Ovary (tissue), 7 donors: ENCODE measurements at regions not wholly inside any gene's neighbourhood (a gene's known extent, or its start where the extent isn't known, plus 50 kb on each side); places are given as distances from the start of the nearest gene placed in this dataset.

Experiments used
- DNase-seq, 5 donors: peaks; one replicate each; pipeline ENCODE4 v3.0.0-alpha.2; 2019 to 2020
- H3K27ac ChIP-seq, 2 donors: fragments of 200-600 bp; one replicate each; pipeline versions ENCODE4 v1.5.1 to v1.8.0; 2019 to 2022
- H3K27me3 ChIP-seq: fragments of 200-600 bp; one replicate; pipeline ENCODE4 v1.8.0; 2022
- H3K36me3 ChIP-seq: fragments of 200-600 bp; sonication (generic); one replicate; pipeline ENCODE4 v1.5.1; 2019
- H3K4me1 ChIP-seq: one replicate; pipeline ENCODE4 v1.8.1; 2013; ENCODE audit warnings: mild to moderate bottlenecking, moderate library complexity; ENCODE audit not compliant: insufficient read depth
- H3K4me3 ChIP-seq: fragments of 200-600 bp; sonication (generic); one replicate; pipeline ENCODE4 v1.5.1; 2017
- H3K9me3 ChIP-seq, 2 donors: fragments of 200-600 bp in 1 of 2; sonication (generic) in 1 of 2; one replicate each; pipeline versions ENCODE4 v1.5.1 to v1.8.1; 2013 to 2019; ENCODE audit warnings: mild to moderate bottlenecking in 1 of 2, moderate library complexity in 1 of 2
- CTCF ChIP-seq, 3 donors: fragments of 450-650 bp in 2 of 3; fragments of 200-600 bp in 1 of 3; IDR thresholded peaks; one replicate each; pipeline versions ENCODE4 v1.5.1 to v1.8.0; 2016 to 2022; ENCODE audit warnings: antibody characterized with exemption in 3 of 3, mild to moderate bottlenecking in 1 of 3
- EP300 ChIP-seq: sonication (generic); formaldehyde crosslinking; IDR thresholded peaks from one replicate; pipeline ENCODE4 v1.6.1; 2017; ENCODE audit warnings: antibody characterized with exemption
- POLR2A ChIP-seq: fragments of 450-650 bp; IDR thresholded peaks from one replicate; pipeline ENCODE4 v1.6.1; 2017; ENCODE audit warnings: antibody characterized with exemption, mild to moderate bottlenecking, moderate library complexity
- WGBS, 3 donors: extraction: QIAGEN DNeasy Blood & Tissue Kit in 1 of 3; methylation state at CpG; one replicate each; pipeline versions ENCODE4 v1.1.5 to v1.1.7; 2013 to 2017; 5-methylcytosine and 5-hydroxymethylcytosine counted together
- intact Hi-C, 4 donors: fragments of 100-400 bp; cut with DNase I; formaldehyde crosslinking; loops; one replicate each; pipeline versions ENCODE4 v1.11.0 to v1.15.1; 2022 to 2023
- donor health status: DM: no; HTN: no; CAD: no; lungs with moderate emphysema.
- donor health status: DM: no; HTN: no; CAD: no.
- donor health status: Bipolar disorder and iron deficiency.
- donor health status: DM: no; HTN: no; CAD: no.
- donor health status: DM: yes; HTN: yes; CAD: no.

- H3K36me3 ChIP-seq, result no peaks in the 10 kb centered on the region
- no peaks in the 10 kb centered on the region for H3K4me1 ChIP-seq
- no peak overlapping the region for H3K4me3 ChIP-seq
- no peaks in the 10 kb centered on the region for H3K27me3 ChIP-seq
- H3K9me3 ChIP-seq, result peaks cover 0 to 3% of the 10 kb centered on the region in 2 donors
- no peak overlapping the region for H3K27ac ChIP-seq
- intact Hi-C loops, result no loop called here
- 90 to 93% (median 91%) methylated on average over 4 of the region's 4 CpGs for WGBS, 3 donors
- TF ChIP-seq EP300, result no peak
- no peak for TF ChIP-seq POLR2A
- TF ChIP-seq CTCF (IDR thresholded peaks at IDR 0.05), result no peak
- no peak for DNase-seq
Observed at GRCh38 chr10:113360870-113361269, 192.0 kb upstream of the HABP2 start.

GRCh38 chr10:113362645-113363091 is 190.2 kb upstream of the HABP2 start:
- Histone ChIP-seq H3K36me3 (no peaks in the 10 kb centered on the region), H3K4me3 (no peak overlapping the region), H3K27me3 (no peaks in the 10 kb centered on the region), H3K4me1 (no peaks in the 10 kb centered on the region), H3K27ac (no peak overlapping the region), H3K9me3 (peaks cover 0 to 5% of the 10 kb centered on the region in 2 donors)
- DNase-seq, result peak in 3 of 5 donors; percentile 14 to 57 (median 19)
- no peak for TF ChIP-seq EP300
- no peak for TF ChIP-seq CTCF (IDR thresholded peaks at IDR 0.05)
- TF ChIP-seq POLR2A, result no peak
- intact Hi-C loops, result no loop called here

GRCh38 chr10:113364227-113364626 is 188.6 kb upstream of the HABP2 start:
- 71 to 85% (median 74%) methylated on average over 3 of the region's 3 CpGs for WGBS, 3 donors

DNA sequence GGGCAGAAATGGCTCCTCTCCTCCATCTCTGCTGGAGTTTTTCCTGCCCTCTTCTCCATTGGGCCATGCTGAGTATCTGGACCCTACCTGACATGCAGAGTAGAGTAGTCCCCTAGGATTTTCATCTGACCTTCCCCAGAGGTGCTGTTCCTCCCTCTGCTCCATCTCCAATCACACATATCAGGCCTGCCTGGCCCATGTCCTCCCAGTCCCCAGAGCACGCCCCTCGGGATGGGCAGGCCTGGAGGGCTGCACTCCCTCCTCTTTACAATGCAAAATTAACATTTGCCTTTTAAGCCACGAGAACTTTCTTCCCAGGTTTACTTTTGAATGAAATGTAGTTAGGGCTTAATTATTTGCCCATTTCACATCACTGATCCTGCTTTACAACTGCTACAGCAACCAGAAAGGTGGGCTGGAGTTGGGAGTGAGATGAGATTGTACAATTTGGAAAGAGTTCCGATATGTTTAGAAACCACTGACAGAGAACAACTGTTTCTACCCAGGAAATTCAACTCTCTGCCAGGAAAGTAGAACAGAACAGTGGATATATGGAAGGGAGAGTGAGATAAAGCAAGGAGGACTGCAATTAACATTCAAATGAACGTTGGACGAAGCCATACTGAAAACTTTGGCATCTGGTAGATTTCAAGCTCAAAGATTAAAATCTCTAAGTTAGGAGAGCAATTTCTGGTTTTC is 184.0 kb upstream of the HABP2 start:
- Histone ChIP-seq H3K4me1 (peaks cover 3% of the 10 kb centered on the region), H3K27ac (no peak overlapping the region), H3K4me3 (no peak overlapping the region), H3K9me3 (peaks cover 0 to 5% of the 10 kb centered on the region in 2 donors), H3K27me3 (no peaks in the 10 kb centered on the region), H3K36me3 (no peaks in the 10 kb centered on the region)
- TF ChIP-seq EP300 (no peak), POLR2A (no peak), CTCF (IDR thresholded peaks at IDR 0.05) (no peak)
- intact Hi-C loops, result no loop called here
- DNase-seq, result no peak
- WGBS, 3 donors, result 29 to 32% (median 29%) methylated on average over 6 of the region's 6 CpGs

More at GRCh38 chr10:113364227-113364626, 188.6 kb upstream of the HABP2 start:
- TF ChIP-seq POLR2A (no peak), EP300 (no peak), CTCF (IDR thresholded peaks at IDR 0.05) (no peak)
- no peak for DNase-seq
- Histone ChIP-seq H3K27me3 (no peaks in the 10 kb centered on the region), H3K9me3 (peaks cover 0 to 5% of the 10 kb centered on the region in 2 donors), H3K4me3 (no peak overlapping the region), H3K36me3 (no peaks in the 10 kb centered on the region), H3K27ac (no peak overlapping the region), H3K4me1 (peaks cover under 1% of the 10 kb centered on the region)
- intact Hi-C loops, result no loop called here
